Uterus (tissue), 3 donors: ENCODE measurements at regions not wholly inside any gene's neighbourhood (a gene's known extent, or its start where the extent isn't known, plus 50 kb on each side); places are given as distances from the start of the nearest gene placed in this dataset.

Source experiments
- DNase-seq, 2 donors: peaks; one replicate each; pipeline ENCODE4 v3.0.0-alpha.2; 2019 to 2020
- H3K27ac ChIP-seq, 2 donors: fragments of 200-600 bp; sonication (generic); 1 replicate in 1 of 2; 2 replicates in 1 of 2; pipeline ENCODE4 v1.5.1; 2016 to 2018
- H3K27me3 ChIP-seq, 2 donors: fragments of 200-600 bp; sonication (generic); one replicate each; pipeline ENCODE4 v1.5.1; 2018 to 2019; ENCODE audit warnings: control low read depth in 1 of 2
- H3K36me3 ChIP-seq, 2 donors: fragments of 200-600 bp; sonication (generic); one replicate each; pipeline ENCODE4 v1.5.1; 2019; ENCODE audit warnings: control low read depth in 1 of 2
- H3K4me1 ChIP-seq, 2 donors: fragments of 200-600 bp; sonication (generic); one replicate each; pipeline ENCODE4 v1.5.1; 2018 to 2019; ENCODE audit warnings: control low read depth in 1 of 2
- H3K4me3 ChIP-seq, 2 donors: fragments of 200-600 bp; sonication (generic); 1 replicate in 1 of 2; 2 replicates in 1 of 2; pipeline ENCODE4 v1.5.1; 2018 to 2019; ENCODE audit warnings: mild to moderate bottlenecking in 1 of 2
- H3K9me3 ChIP-seq, 2 donors: fragments of 200-600 bp; sonication (generic); one replicate each; pipeline ENCODE4 v1.5.1; 2019; ENCODE audit warnings: control low read depth in 1 of 2
- CTCF ChIP-seq, 4 experiments: fragments of 200-600 bp in 2 of 4; fragments of 450-650 bp in 2 of 4; sonication (generic) in 2 of 4; IDR thresholded peaks; one replicate each; pipeline ENCODE4 v1.5.1; 2016 to 2019; ENCODE audit warnings: antibody characterized with exemption in 4 of 4, mild to moderate bottlenecking in 2 of 4, moderate library complexity in 1 of 4
- POLR2A ChIP-seq, 2 donors: fragments of 450-650 bp; IDR thresholded peaks; one replicate each; pipeline ENCODE4 v1.6.1; 2016; ENCODE audit warnings: antibody characterized with exemption in 2 of 2, mild to moderate bottlenecking in 1 of 2, moderate library complexity in 1 of 2
- intact Hi-C: fragments of 100-400 bp; cut with DNase I; formaldehyde crosslinking; loops from one replicate; pipeline ENCODE4 v1.15.1; 2023; ENCODE audit warnings: low total_unique reads
- donor health status: DM: yes; HTN: yes; CAD: no.

DNA sequence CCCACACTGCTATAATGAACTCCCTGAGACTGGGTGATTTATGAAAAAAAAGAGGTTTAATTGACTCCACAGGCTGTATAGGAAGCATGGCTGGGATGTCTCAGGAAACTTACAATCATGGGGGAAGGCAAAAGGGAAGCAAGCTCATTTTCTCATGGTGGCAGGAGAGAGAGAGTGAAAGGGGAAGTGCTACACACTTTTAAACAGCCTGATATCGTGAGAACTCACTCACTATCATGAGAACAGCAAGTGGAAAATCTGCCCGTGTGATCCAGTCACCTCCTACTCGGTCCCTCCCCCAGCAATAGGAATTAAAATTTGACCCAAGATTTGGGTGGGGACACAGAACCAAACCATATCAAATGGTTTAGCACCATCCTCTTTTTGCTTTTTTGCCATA, 116.6 kb upstream of the CEP162 start:
- H3K4me1 ChIP-seq: no peaks in the 10 kb centered on the region
- no peaks in the 10 kb centered on the region for H3K9me3 ChIP-seq
- no peaks in the 10 kb centered on the region for H3K27me3 ChIP-seq
- TF ChIP-seq POLR2A (IDR thresholded peaks at IDR 0.05) (no peak), CTCF (IDR thresholded peaks at IDR 0.05) (no peak)
- H3K4me3 ChIP-seq: no peak overlapping the region
- H3K27ac ChIP-seq: no peak overlapping the region
- no peaks in the 10 kb centered on the region for H3K36me3 ChIP-seq
- intact Hi-C loops: no loop called here
- DNase-seq: no peak

GRCh38 chr6:84340422-84340821, 113.0 kb upstream of the CEP162 start:
- no peak for DNase-seq

GRCh38 chr6:84333842-84334241, 106.4 kb upstream of the CEP162 start:
- Histone ChIP-seq H3K36me3 (no peaks in the 10 kb centered on the region), H3K4me3 (no peak overlapping the region), H3K9me3 (no peaks in the 10 kb centered on the region), H3K27ac (no peak overlapping the region), H3K27me3 (no peaks in the 10 kb centered on the region), H3K4me1 (no peaks in the 10 kb centered on the region)
- DNase-seq: no peak
- TF ChIP-seq POLR2A (IDR thresholded peaks at IDR 0.05): no peak
- no peak for TF ChIP-seq CTCF (IDR thresholded peaks at IDR 0.05)
- intact Hi-C loops: no loop called here

More at GRCh38 chr6:84340422-84340821, 113.0 kb upstream of the CEP162 start:
- TF ChIP-seq POLR2A (IDR thresholded peaks at IDR 0.05): no peak
- no peak for TF ChIP-seq CTCF (IDR thresholded peaks at IDR 0.05)
- no peaks in the 10 kb centered on the region for H3K27me3 ChIP-seq
- H3K36me3 ChIP-seq: no peaks in the 10 kb centered on the region
- no peak overlapping the region for H3K4me3 ChIP-seq
- intact Hi-C loops: no loop called here
- no peaks in the 10 kb centered on the region for H3K9me3 ChIP-seq
- H3K4me1 ChIP-seq: no peaks in the 10 kb centered on the region
- H3K27ac ChIP-seq: no peak overlapping the region

DNA sequence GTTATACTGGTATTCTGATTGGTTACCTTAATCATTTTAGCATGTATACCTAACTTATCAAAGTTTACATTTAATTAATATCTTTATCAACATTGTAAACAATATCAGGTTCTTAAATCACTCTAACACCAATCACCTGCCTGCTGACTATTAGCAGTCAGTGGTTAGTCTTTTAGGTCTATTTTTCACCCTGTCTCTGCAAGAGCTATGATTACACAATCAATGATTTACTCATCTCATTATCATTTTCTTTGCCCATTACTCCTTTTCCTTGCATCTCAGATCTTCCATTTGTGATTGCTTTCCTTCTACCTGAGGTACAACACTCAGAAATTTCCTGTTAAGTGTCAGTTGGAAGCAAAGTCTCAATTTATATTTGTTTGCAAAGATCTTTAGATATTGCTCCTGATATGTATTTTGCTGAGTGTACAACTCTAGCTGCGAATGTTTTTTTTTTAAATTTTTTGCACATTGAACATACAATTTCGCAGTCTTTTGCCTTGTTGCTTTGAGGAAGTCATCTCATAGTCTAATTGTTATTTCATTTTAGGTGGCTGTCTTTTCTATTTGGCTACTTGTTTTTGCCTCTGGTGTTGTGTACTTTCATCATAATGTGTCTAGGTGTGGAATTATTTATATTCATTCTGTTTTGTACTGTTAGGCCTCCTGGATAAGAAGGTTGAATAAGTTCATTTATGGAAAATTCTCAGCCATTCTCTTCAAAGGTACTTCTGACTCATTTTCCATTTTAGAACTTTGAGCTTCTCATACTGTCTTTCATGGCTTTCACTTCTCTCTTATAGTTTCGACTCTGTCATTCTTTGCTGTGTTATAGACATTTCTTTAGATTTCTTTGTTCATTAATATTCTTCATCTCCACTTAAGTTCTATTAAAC, 104.9 kb upstream of the CEP162 start:
- H3K4me3 ChIP-seq: no peak overlapping the region
- no peaks in the 10 kb centered on the region for H3K27me3 ChIP-seq
- no peaks in the 10 kb centered on the region for H3K9me3 ChIP-seq
- H3K36me3 ChIP-seq: no peaks in the 10 kb centered on the region
- no peak for DNase-seq
- intact Hi-C loops: no loop called here
- H3K27ac ChIP-seq: no peak overlapping the region
- no peaks in the 10 kb centered on the region for H3K4me1 ChIP-seq
- TF ChIP-seq CTCF (IDR thresholded peaks at IDR 0.05) (no peak), POLR2A (IDR thresholded peaks at IDR 0.05) (no peak)

DNA sequence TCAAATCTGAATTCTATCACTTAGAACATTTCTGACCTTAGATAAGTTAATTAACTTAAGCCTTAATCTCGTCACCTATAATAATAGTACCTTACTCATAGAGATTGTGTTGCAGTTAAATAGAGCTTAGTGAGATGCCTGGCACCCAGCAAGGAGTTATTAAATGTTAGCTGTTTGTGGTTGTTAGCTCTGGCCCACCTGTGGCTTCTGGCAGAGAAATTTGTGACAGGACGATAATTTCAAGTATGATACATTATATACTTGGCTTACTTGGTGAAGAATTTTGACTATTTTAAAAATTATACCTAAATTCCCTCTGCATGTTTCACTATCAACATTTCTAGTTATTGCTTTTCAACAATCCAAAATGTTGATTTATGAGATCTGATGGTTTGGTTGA, 102.9 kb upstream of the CEP162 start:
- H3K36me3 ChIP-seq: no peaks in the 10 kb centered on the region
- no peak for DNase-seq
- no peaks in the 10 kb centered on the region for H3K4me1 ChIP-seq
- H3K27ac ChIP-seq: no peak overlapping the region
- TF ChIP-seq CTCF (IDR thresholded peaks at IDR 0.05) (no peak), POLR2A (IDR thresholded peaks at IDR 0.05) (no peak)
- H3K27me3 ChIP-seq: no peaks in the 10 kb centered on the region
- no peak overlapping the region for H3K4me3 ChIP-seq
- intact Hi-C loops: no loop called here
- H3K9me3 ChIP-seq: no peaks in the 10 kb centered on the region
